Left renal pelvis (tissue), 4 donors: ENCODE measurements at regions not wholly inside any gene's neighbourhood (a gene's known extent, or its start where the extent isn't known, plus 50 kb on each side); places are given as distances from the start of the nearest gene placed in this dataset.
"Not testable (repeated sequence)": the region's sequence is repeated elsewhere in the genome, so short reads cannot be mapped to it uniquely, and the experiment has no call there.

Experiments
- DNase-seq, 4 donors: peaks; one replicate each; pipeline ENCODE4 v3.0.0-alpha.2; 2013; ENCODE audit warnings: low read depth in 4 of 4, low spot score in 3 of 4

GRCh38 chr9:15047028-15047551 is 136.9 kb upstream of the FREM1 start:
- no peak for DNase-seq

GRCh38 chr9:15033316-15033715 is 123.1 kb upstream of the FREM1 start:
- no peak for DNase-seq

- DNase-seq = no peak
Measured at GRCh38 chr9:15032860-15033259, 122.6 kb upstream of the FREM1 start.

- no peak for DNase-seq
Measured at GRCh38 chr9:15021146-15021545, 110.9 kb upstream of the FREM1 start.

GRCh38 chr9:15018096-15018637 is 107.9 kb upstream of the FREM1 start:
- DNase-seq = no peak

- no peak for DNase-seq
Measured at GRCh38 chr9:15010581-15010980, 100.4 kb upstream of the FREM1 start.

GRCh38 chr9:15007698-15008097 is 97.5 kb upstream of the FREM1 start:
- no peak for DNase-seq

GRCh38 chr9:14994738-14995137 is 84.5 kb upstream of the FREM1 start:
- no peak for DNase-seq

GRCh38 chr9:14993901-14994554 is 83.8 kb upstream of the FREM1 start:
- DNase-seq = no peak

GRCh38 chr9:14993061-14993800 is 83.0 kb upstream of the FREM1 start:
- DNase-seq = peak; percentile 75 to 88 (median 82)

GRCh38 chr9:14992516-14992915 is 82.3 kb upstream of the FREM1 start:
- no peak for DNase-seq

- no peak for DNase-seq
Measured at GRCh38 chr9:14992081-14992480, 81.9 kb upstream of the FREM1 start.

GRCh38 chr9:14990647-14991046 is 80.4 kb upstream of the FREM1 start:
- DNase-seq = not testable (repeated sequence)

- DNase-seq = no peak
Measured at GRCh38 chr9:14989811-14990210, 79.6 kb upstream of the FREM1 start.

GRCh38 chr9:14989336-14989735 is 79.1 kb upstream of the FREM1 start:
- DNase-seq = not testable (repeated sequence)

- no peak for DNase-seq
Measured at GRCh38 chr9:14987858-14988257, 77.6 kb upstream of the FREM1 start.

- no peak for DNase-seq
Measured at GRCh38 chr9:14985419-14985818, 75.2 kb upstream of the FREM1 start.

GRCh38 chr9:14983599-14983998 is 73.4 kb upstream of the FREM1 start:
- DNase-seq = no peak

GRCh38 chr9:14981291-14981950 is 71.2 kb upstream of the FREM1 start:
- no peak for DNase-seq

GRCh38 chr9:14978022-14979000 is 68.1 kb upstream of the FREM1 start:
- DNase-seq = no peak
